Type B pancreatic cell (in vitro differentiated cells): ENCODE measurements at regions not wholly inside any gene's neighbourhood (a gene's known extent, or its start where the extent isn't known, plus 50 kb on each side); places are given as distances from the start of the nearest gene placed in this dataset.

Experiments
- DNase-seq: peaks from one replicate; pipeline ENCODE4 v3.0.0; 2021; ENCODE audit warnings: mixed read lengths; ENCODE audit not compliant: unreplicated experiment; ENCODE audit errors: extremely low spot score
- H3K27ac Mint-ChIP-seq: 2 replicates; pipeline ENCODE4 v1.8.0; 2021; ENCODE audit warnings: mild to moderate bottlenecking, mixed read lengths
- H3K27me3 Mint-ChIP-seq: 2 replicates; pipeline ENCODE4 v1.8.0; 2021; ENCODE audit warnings: mixed read lengths
- H3K36me3 Mint-ChIP-seq: 2 replicates; pipeline ENCODE4 v1.8.0; 2021; ENCODE audit warnings: mixed read lengths
- H3K4me1 Mint-ChIP-seq: one replicate; pipeline ENCODE4 v1.8.0; 2021; ENCODE audit warnings: mixed read lengths; ENCODE audit not compliant: unreplicated experiment
- H3K4me3 Mint-ChIP-seq: 2 replicates; pipeline ENCODE4 v1.8.0; 2021; ENCODE audit warnings: mild to moderate bottlenecking, mixed read lengths
- H3K9me3 Mint-ChIP-seq: 2 replicates; pipeline ENCODE4 v1.8.0; 2021; ENCODE audit warnings: mixed read lengths
- CTCF ChIP-seq: fragments of 200-600 bp; sonication (generic); conservative IDR thresholded peaks from 2 replicates; pipeline ENCODE4 v1.5.0; 2021; ENCODE audit warnings: antibody characterized with exemption, mild to moderate bottlenecking

- H3K9me3 Mint-ChIP-seq = peaks cover 5% of the 10 kb centered on the region
- no peak overlapping the region for H3K27ac Mint-ChIP-seq
- no peak for DNase-seq
- H3K27me3 Mint-ChIP-seq = peaks cover 23% of the 10 kb centered on the region
- H3K4me3 Mint-ChIP-seq = no peak overlapping the region
- no peaks in the 10 kb centered on the region for H3K36me3 Mint-ChIP-seq
- peaks cover 38% of the 10 kb centered on the region for H3K4me1 Mint-ChIP-seq
- no peak for TF ChIP-seq CTCF
Measured at GRCh38 chr4:108352664-108353308, 184.1 kb upstream of the LEF1 start.

- H3K27me3 Mint-ChIP-seq = peaks cover 23% of the 10 kb centered on the region
- H3K9me3 Mint-ChIP-seq = peaks cover 7% of the 10 kb centered on the region
- DNase-seq = no peak
- H3K4me1 Mint-ChIP-seq = peaks cover 38% of the 10 kb centered on the region
- no peak for TF ChIP-seq CTCF
- no peak overlapping the region for H3K4me3 Mint-ChIP-seq
- no peak overlapping the region for H3K27ac Mint-ChIP-seq
- no peaks in the 10 kb centered on the region for H3K36me3 Mint-ChIP-seq
Measured at GRCh38 chr4:108351791-108352190, 183.1 kb upstream of the LEF1 start.

- TF ChIP-seq CTCF = no peak
- H3K9me3 Mint-ChIP-seq = peaks cover 7% of the 10 kb centered on the region
- H3K4me1 Mint-ChIP-seq = peaks cover 31% of the 10 kb centered on the region
- no peak overlapping the region for H3K4me3 Mint-ChIP-seq
- no peak for DNase-seq
- H3K27me3 Mint-ChIP-seq = peaks cover 21% of the 10 kb centered on the region
- H3K36me3 Mint-ChIP-seq = no peaks in the 10 kb centered on the region
- no peak overlapping the region for H3K27ac Mint-ChIP-seq
Measured at GRCh38 chr4:108350332-108350731, 181.6 kb upstream of the LEF1 start.

GRCh38 chr4:108346818-108347210, 178.1 kb upstream of the LEF1 start:
- Mint-ChIP-seq H3K27me3 (peaks cover 20% of the 10 kb centered on the region), H3K4me1 (peaks cover 20% of the 10 kb centered on the region), H3K27ac (no peak overlapping the region), H3K36me3 (no peaks in the 10 kb centered on the region), H3K4me3 (no peak overlapping the region), H3K9me3 (peaks cover 12% of the 10 kb centered on the region)
- no peak for TF ChIP-seq CTCF
- no peak for DNase-seq

- Mint-ChIP-seq H3K36me3 (no peaks in the 10 kb centered on the region), H3K4me1 (peaks cover 15% of the 10 kb centered on the region), H3K4me3 (no peak overlapping the region), H3K27me3 (peaks cover 15% of the 10 kb centered on the region), H3K9me3 (peaks cover 12% of the 10 kb centered on the region), H3K27ac (no peak overlapping the region)
- no peak for DNase-seq
- no peak for TF ChIP-seq CTCF
Measured at GRCh38 chr4:108345862-108346817, 177.4 kb upstream of the LEF1 start.
